HG03066 (cell line): ENCODE measurements at regions not wholly inside any gene's neighbourhood (a gene's known extent, or its start where the extent isn't known, plus 50 kb on each side); places are given as distances from the start of the nearest gene placed in this dataset.

Experiments used
- ATAC-seq: cut with Tn5 transposase; IDR thresholded peaks from one replicate; pipeline ENCODE4 v1.9.1; 2021; ENCODE audit warnings: low read depth; ENCODE audit not compliant: unreplicated experiment

GRCh38 chr13:22154041-22154440 is 483.2 kb downstream of the FGF9 start:
- no peak for ATAC-seq

GRCh38 chr13:22161871-22162270 is 491.0 kb downstream of the FGF9 start:
- ATAC-seq = peak; percentile 83

GRCh38 chr13:22162889-22163288 is 492.0 kb downstream of the FGF9 start:
- peak; percentile 46 for ATAC-seq

GRCh38 chr13:22168437-22169190 is 497.7 kb downstream of the FGF9 start:
- no peak for ATAC-seq

GRCh38 chr13:22169473-22169872 is 498.6 kb downstream of the FGF9 start:
- ATAC-seq = no peak

GRCh38 chr13:22173610-22174009 is 502.7 kb downstream of the FGF9 start:
- ATAC-seq = no peak

- no peak for ATAC-seq
Observed at GRCh38 chr13:22175241-22175640, 504.4 kb downstream of the FGF9 start.

- ATAC-seq = no peak
Observed at GRCh38 chr13:22175815-22176214, 504.9 kb downstream of the FGF9 start.

GRCh38 chr13:22176968-22177520 is 506.2 kb downstream of the FGF9 start:
- ATAC-seq = no peak

GRCh38 chr13:22178878-22179277 is 508.0 kb downstream of the FGF9 start:
- no peak for ATAC-seq

GRCh38 chr13:22187329-22187728 is 516.5 kb downstream of the FGF9 start:
- ATAC-seq = no peak

- no peak for ATAC-seq
Observed at GRCh38 chr13:22189176-22190048, 518.5 kb downstream of the FGF9 start.

- ATAC-seq = no peak
Observed at GRCh38 chr13:22193070-22193469, 522.2 kb downstream of the FGF9 start.

GRCh38 chr13:22194106-22194805 is 523.4 kb downstream of the FGF9 start:
- ATAC-seq = no peak

- ATAC-seq = no peak
Observed at GRCh38 chr13:22195726-22196125, 524.9 kb downstream of the FGF9 start.

GRCh38 chr13:22196777-22197176 is 525.9 kb downstream of the FGF9 start:
- no peak for ATAC-seq

- ATAC-seq = no peak
Observed at GRCh38 chr13:22198001-22198400, 527.1 kb downstream of the FGF9 start.

GRCh38 chr13:22198641-22199217 is 527.9 kb downstream of the FGF9 start:
- no peak for ATAC-seq

GRCh38 chr13:22200440-22200839 is 529.6 kb downstream of the FGF9 start:
- ATAC-seq = no peak

- no peak for ATAC-seq
Observed at GRCh38 chr13:22201375-22201925, 530.6 kb downstream of the FGF9 start.
